Retinal pigment epithelial cell (primary cell): ENCODE measurements at regions not wholly inside any gene's neighbourhood (a gene's known extent, or its start where the extent isn't known, plus 50 kb on each side); places are given as distances from the start of the nearest gene placed in this dataset.

Experiments used
- DNase-seq: peaks from one replicate; pipeline ENCODE4 v3.0.0-alpha.2; 2010; ENCODE audit warnings: low read depth
- H3K4me3 ChIP-seq: 2 replicates; pipeline ENCODE4 v1.5.1; 2011; ENCODE audit warnings: mild to moderate bottlenecking, low read length, control low read depth, moderate library complexity
- TF ChIP-seq, protein P1 (sequence below): conservative IDR thresholded peaks from 2 replicates; pipeline ENCODE4 v1.5.1; 2011; ENCODE audit warnings: low read depth, low read length, control low read depth, inconsistent platforms

DNA sequence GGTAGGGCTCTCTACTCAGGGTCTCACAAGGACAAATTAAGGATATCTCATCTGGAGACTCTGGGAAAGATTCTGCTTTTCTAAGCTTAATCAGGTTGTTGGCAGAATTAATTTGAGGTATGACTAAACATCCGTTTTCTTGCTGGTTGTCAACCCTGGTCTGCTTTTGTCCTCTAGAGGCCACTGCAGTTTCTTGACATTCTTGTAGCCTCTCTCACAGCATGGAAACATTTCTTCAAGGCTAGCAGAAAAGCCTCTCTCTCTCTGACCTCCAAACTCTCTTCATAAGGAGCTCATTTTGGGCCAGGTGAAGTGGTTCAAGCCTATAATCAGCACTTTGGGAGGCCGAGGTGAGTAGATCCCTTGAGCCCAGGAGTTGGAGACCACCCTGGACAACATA is 749.5 kb upstream of the PCDH7 start:
- DNase-seq, result peak; percentile 6
- TF ChIP-seq, protein P1, sequence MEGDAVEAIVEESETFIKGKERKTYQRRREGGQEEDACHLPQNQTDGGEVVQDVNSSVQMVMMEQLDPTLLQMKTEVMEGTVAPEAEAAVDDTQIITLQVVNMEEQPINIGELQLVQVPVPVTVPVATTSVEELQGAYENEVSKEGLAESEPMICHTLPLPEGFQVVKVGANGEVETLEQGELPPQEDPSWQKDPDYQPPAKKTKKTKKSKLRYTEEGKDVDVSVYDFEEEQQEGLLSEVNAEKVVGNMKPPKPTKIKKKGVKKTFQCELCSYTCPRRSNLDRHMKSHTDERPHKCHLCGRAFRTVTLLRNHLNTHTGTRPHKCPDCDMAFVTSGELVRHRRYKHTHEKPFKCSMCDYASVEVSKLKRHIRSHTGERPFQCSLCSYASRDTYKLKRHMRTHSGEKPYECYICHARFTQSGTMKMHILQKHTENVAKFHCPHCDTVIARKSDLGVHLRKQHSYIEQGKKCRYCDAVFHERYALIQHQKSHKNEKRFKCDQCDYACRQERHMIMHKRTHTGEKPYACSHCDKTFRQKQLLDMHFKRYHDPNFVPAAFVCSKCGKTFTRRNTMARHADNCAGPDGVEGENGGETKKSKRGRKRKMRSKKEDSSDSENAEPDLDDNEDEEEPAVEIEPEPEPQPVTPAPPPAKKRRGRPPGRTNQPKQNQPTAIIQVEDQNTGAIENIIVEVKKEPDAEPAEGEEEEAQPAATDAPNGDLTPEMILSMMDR, result peak; percentile 63
- H3K4me3 ChIP-seq, result no peak overlapping the region

DNA sequence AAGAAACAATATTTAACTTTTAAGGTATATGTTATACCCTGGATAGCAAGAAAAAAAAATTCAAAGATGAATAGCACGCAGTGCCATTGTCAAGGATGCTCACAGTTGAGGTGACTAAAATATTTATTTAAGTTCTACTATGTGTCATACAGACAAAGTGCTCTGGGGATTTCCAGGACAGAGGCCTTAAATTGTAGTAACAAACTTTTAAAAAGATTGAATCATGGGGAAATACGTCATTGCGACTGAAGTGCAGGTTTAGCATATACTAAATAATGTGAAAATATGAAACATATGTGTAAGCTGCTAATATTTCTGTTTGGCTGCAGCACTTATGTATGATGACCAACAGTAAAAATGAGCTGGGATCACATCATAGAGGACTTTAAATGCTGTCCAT is 748.0 kb upstream of the PCDH7 start:
- TF ChIP-seq, protein P1, result no peak
- no peak for DNase-seq
- H3K4me3 ChIP-seq, result no peak overlapping the region

DNA sequence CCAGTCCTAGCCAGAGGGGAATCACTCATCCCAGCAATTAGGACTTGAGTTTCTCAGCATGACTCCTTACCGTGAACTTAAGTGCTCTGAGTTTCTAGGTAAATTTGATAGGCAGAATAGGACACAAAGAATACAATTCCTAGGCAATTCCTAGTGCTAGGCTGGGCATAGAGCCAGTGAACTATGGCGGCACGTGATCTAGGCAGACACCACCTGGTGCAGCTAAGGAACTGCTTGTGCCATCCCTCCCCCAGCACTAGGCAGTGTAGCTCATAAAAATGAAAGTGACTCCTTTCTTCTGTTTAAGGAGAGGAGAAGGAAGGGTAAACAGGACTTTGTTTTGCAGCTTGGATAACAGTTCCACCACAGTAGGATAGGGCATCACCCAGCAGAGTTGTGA is 736.3 kb upstream of the PCDH7 start:
- H3K4me3 ChIP-seq, result no peak overlapping the region
- DNase-seq, result no peak
- TF ChIP-seq, protein P1, result no peak

DNA sequence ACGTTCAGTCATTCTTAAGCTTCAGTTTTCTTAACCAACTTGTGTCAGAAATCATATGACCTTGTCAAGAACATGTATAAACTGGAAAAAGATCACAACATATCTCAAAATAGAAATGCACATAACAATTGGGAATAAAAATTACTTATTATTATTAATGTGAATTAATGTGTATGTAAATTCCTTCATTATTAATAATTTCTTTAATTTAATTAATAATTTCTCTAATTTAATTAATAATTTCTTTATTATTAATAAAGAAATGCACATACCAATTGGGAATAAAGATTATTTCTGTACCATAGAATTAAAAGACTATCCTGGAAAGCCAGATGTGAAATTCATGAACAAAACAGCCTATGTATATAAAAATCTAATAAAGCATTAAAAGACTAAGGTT is 718.5 kb upstream of the PCDH7 start:
- TF ChIP-seq, protein P1, result no peak
- no peak for DNase-seq
- H3K4me3 ChIP-seq, result no peak overlapping the region

DNA sequence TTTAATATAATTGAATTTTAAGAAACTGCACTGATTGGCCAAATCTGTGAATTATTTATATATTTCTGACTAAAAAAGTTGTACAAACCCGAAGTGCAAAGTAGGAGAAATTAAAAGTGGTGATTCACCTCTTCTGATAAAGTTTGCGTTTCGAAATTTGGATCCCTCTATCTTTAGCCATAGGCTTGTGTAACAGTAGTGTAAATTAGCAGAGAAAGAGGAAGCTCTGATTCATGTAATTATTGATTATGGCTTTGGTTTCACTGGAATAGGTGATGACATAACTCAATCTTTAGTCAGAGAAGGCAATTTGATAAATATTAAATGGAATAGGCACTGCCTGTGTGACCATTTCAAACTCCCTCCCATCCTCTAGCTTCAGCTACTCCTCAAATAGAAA is 717.8 kb upstream of the PCDH7 start:
- H3K4me3 ChIP-seq, result no peak overlapping the region
- TF ChIP-seq, protein P1, result no peak
- no peak for DNase-seq

DNA sequence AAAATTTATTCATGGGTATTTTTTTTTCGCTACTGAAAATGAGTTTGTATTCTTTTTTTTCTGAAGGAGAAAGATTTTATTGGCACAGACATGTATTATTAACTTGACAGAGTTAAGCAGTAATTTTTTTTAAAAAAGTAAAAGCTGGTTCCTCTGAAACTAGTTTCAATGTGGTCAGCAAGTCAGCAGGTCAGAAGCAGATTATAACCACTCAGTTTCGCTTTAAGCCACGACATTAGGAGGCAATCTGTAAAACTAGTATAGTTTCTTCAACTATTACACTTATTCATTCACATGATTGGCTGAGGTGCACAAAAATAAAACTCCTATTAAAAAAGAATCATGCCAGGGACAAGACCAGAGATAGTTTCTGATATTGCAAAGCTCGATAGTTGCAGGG is 714.2 kb upstream of the PCDH7 start:
- H3K4me3 ChIP-seq, result no peak overlapping the region
- DNase-seq, result no peak
- TF ChIP-seq, protein P1, result no peak

DNA sequence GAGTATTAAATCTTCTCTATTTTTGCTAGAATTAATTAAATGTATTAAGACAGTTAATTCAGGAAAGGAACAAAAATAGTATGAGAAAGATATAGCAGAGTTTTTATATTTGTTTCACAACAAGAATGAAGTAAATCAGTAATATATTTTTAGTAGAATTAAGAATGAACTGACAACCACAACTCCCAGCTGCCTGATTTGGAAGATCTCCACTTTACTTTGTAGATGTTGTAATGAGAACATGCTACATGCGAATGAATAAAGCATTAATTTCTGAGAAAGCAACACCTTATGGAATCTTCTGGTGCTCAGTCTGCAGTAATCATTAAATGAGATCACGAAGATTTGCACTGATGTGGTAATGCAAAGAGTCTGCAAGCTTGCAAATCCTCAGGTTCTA is 695.6 kb upstream of the PCDH7 start:
- no peak for DNase-seq
- TF ChIP-seq, protein P1, result no peak
- no peak overlapping the region for H3K4me3 ChIP-seq
